T-helper 1 cell treated with Interleukin-12 subunit alpha and Interleukin-12 subunit beta and Interleukin-4 antibody, amounts not matched to agents 30 μg/mL and 1 μg/mL, for 36 hours (primary cell): ENCODE measurements at regions not wholly inside any gene's neighbourhood (a gene's known extent, or its start where the extent isn't known, plus 50 kb on each side); places are given as distances from the start of the nearest gene placed in this dataset.

ENCODE experiments used
- H3K27ac Mint-ChIP-seq: one replicate; pipeline ENCODE4 v1.8.0; 2021; ENCODE audit warnings: mild to moderate bottlenecking, mixed read lengths
- H3K27me3 Mint-ChIP-seq: one replicate; pipeline ENCODE4 v1.8.0; 2021; ENCODE audit warnings: low read depth, mixed read lengths
- H3K36me3 Mint-ChIP-seq: one replicate; pipeline ENCODE4 v1.8.0; 2021; ENCODE audit warnings: low read depth, mixed read lengths
- H3K4me1 Mint-ChIP-seq: one replicate; pipeline ENCODE4 v1.8.0; 2021; ENCODE audit warnings: low read depth, mixed read lengths
- H3K4me3 Mint-ChIP-seq: one replicate; pipeline ENCODE4 v1.8.0; 2021; ENCODE audit warnings: mild to moderate bottlenecking, moderate library complexity, mixed read lengths
- H3K9me3 Mint-ChIP-seq: one replicate; pipeline ENCODE4 v1.8.0; 2021; ENCODE audit warnings: mixed read lengths

- H3K27me3 Mint-ChIP-seq, result no peaks in the 10 kb centered on the region
- H3K4me1 Mint-ChIP-seq, result no peaks in the 10 kb centered on the region
- H3K4me3 Mint-ChIP-seq, result no peak overlapping the region
- no peak overlapping the region for H3K27ac Mint-ChIP-seq
- H3K36me3 Mint-ChIP-seq, result no peaks in the 10 kb centered on the region
- H3K9me3 Mint-ChIP-seq, result peaks cover 16% of the 10 kb centered on the region
These were observed 64.5 kb downstream of the TUSC1 start for GRCh38 chr9:25613709-25614108.

GRCh38 chr9:25603106-25603505 lies 75.1 kb downstream of the TUSC1 start:
- Mint-ChIP-seq H3K36me3 (no peaks in the 10 kb centered on the region), H3K9me3 (peaks cover 10% of the 10 kb centered on the region), H3K4me3 (no peak overlapping the region), H3K27ac (no peak overlapping the region), H3K27me3 (no peaks in the 10 kb centered on the region), H3K4me1 (no peaks in the 10 kb centered on the region)

GRCh38 chr9:25602400-25603044 lies 75.7 kb downstream of the TUSC1 start:
- Mint-ChIP-seq H3K9me3 (peaks cover 10% of the 10 kb centered on the region), H3K36me3 (no peaks in the 10 kb centered on the region), H3K4me1 (no peaks in the 10 kb centered on the region), H3K27ac (no peak overlapping the region), H3K27me3 (no peaks in the 10 kb centered on the region), H3K4me3 (no peak overlapping the region)

- H3K4me3 Mint-ChIP-seq, result no peak overlapping the region
- no peaks in the 10 kb centered on the region for H3K27me3 Mint-ChIP-seq
- no peaks in the 10 kb centered on the region for H3K36me3 Mint-ChIP-seq
- H3K4me1 Mint-ChIP-seq, result no peaks in the 10 kb centered on the region
- H3K9me3 Mint-ChIP-seq, result peaks cover 14% of the 10 kb centered on the region
- H3K27ac Mint-ChIP-seq, result no peak overlapping the region
These were observed 77.7 kb downstream of the TUSC1 start for GRCh38 chr9:25600501-25600900.

GRCh38 chr9:25584611-25585010 lies 93.6 kb downstream of the TUSC1 start:
- Mint-ChIP-seq H3K4me1 (no peaks in the 10 kb centered on the region), H3K9me3 (peaks cover 38% of the 10 kb centered on the region), H3K27me3 (no peaks in the 10 kb centered on the region), H3K36me3 (no peaks in the 10 kb centered on the region), H3K27ac (no peak overlapping the region), H3K4me3 (no peak overlapping the region)

- no peak overlapping the region for H3K4me3 Mint-ChIP-seq
- peaks cover 15% of the 10 kb centered on the region for H3K9me3 Mint-ChIP-seq
- no peaks in the 10 kb centered on the region for H3K36me3 Mint-ChIP-seq
- no peak overlapping the region for H3K27ac Mint-ChIP-seq
- H3K4me1 Mint-ChIP-seq, result no peaks in the 10 kb centered on the region
- no peaks in the 10 kb centered on the region for H3K27me3 Mint-ChIP-seq
These were observed 105.0 kb downstream of the TUSC1 start for GRCh38 chr9:25573281-25573680.

- no peak overlapping the region for H3K4me3 Mint-ChIP-seq
- no peaks in the 10 kb centered on the region for H3K36me3 Mint-ChIP-seq
- peaks cover 15% of the 10 kb centered on the region for H3K9me3 Mint-ChIP-seq
These were observed 106.8 kb downstream of the TUSC1 start for GRCh38 chr9:25571491-25571890.

GRCh38 chr9:25570802-25571201 lies 107.4 kb downstream of the TUSC1 start:
- Mint-ChIP-seq H3K4me1 (no peaks in the 10 kb centered on the region), H3K27me3 (no peaks in the 10 kb centered on the region), H3K4me3 (no peak overlapping the region), H3K9me3 (peaks cover 22% of the 10 kb centered on the region), H3K36me3 (no peaks in the 10 kb centered on the region), H3K27ac (no peak overlapping the region)

More at GRCh38 chr9:25571491-25571890, 106.8 kb downstream of the TUSC1 start:
- Mint-ChIP-seq H3K4me1 (no peaks in the 10 kb centered on the region), H3K27me3 (no peaks in the 10 kb centered on the region), H3K27ac (no peak overlapping the region)

GRCh38 chr9:25562101-25562500 lies 116.1 kb downstream of the TUSC1 start:
- H3K36me3 Mint-ChIP-seq, result no peaks in the 10 kb centered on the region
- no peak overlapping the region for H3K4me3 Mint-ChIP-seq
- H3K27me3 Mint-ChIP-seq, result no peaks in the 10 kb centered on the region
- H3K4me1 Mint-ChIP-seq, result no peaks in the 10 kb centered on the region
- H3K27ac Mint-ChIP-seq, result no peak overlapping the region
- H3K9me3 Mint-ChIP-seq, result peaks cover 20% of the 10 kb centered on the region

GRCh38 chr9:25557645-25558300 lies 120.5 kb downstream of the TUSC1 start:
- H3K27ac Mint-ChIP-seq, result no peak overlapping the region
- no peaks in the 10 kb centered on the region for H3K4me1 Mint-ChIP-seq
- no peaks in the 10 kb centered on the region for H3K27me3 Mint-ChIP-seq
- H3K4me3 Mint-ChIP-seq, result no peak overlapping the region
- peaks cover 8% of the 10 kb centered on the region for H3K9me3 Mint-ChIP-seq
- no peaks in the 10 kb centered on the region for H3K36me3 Mint-ChIP-seq

GRCh38 chr9:25556540-25556939 lies 121.7 kb downstream of the TUSC1 start:
- Mint-ChIP-seq H3K27ac (no peak overlapping the region), H3K4me3 (no peak overlapping the region), H3K9me3 (peaks cover 10% of the 10 kb centered on the region), H3K4me1 (no peaks in the 10 kb centered on the region), H3K36me3 (no peaks in the 10 kb centered on the region), H3K27me3 (no peaks in the 10 kb centered on the region)

GRCh38 chr9:25548847-25549246 lies 129.4 kb downstream of the TUSC1 start:
- Mint-ChIP-seq H3K27ac (no peak overlapping the region), H3K4me3 (no peak overlapping the region), H3K9me3 (peaks cover 35% of the 10 kb centered on the region), H3K4me1 (no peaks in the 10 kb centered on the region), H3K36me3 (no peaks in the 10 kb centered on the region), H3K27me3 (no peaks in the 10 kb centered on the region)

- Mint-ChIP-seq H3K9me3 (peaks cover 21% of the 10 kb centered on the region), H3K4me3 (no peak overlapping the region), H3K4me1 (no peaks in the 10 kb centered on the region), H3K27ac (no peak overlapping the region), H3K27me3 (no peaks in the 10 kb centered on the region), H3K36me3 (no peaks in the 10 kb centered on the region)
These were observed 134.4 kb downstream of the TUSC1 start for GRCh38 chr9:25543806-25544205.

- Mint-ChIP-seq H3K4me3 (no peak overlapping the region), H3K36me3 (no peaks in the 10 kb centered on the region), H3K9me3 (peaks cover 17% of the 10 kb centered on the region), H3K27ac (no peak overlapping the region), H3K27me3 (no peaks in the 10 kb centered on the region), H3K4me1 (no peaks in the 10 kb centered on the region)
These were observed 135.9 kb downstream of the TUSC1 start for GRCh38 chr9:25542319-25542718.

GRCh38 chr9:25537808-25538207 lies 140.4 kb downstream of the TUSC1 start:
- H3K27me3 Mint-ChIP-seq, result no peaks in the 10 kb centered on the region
- H3K27ac Mint-ChIP-seq, result no peak overlapping the region
- no peak overlapping the region for H3K4me3 Mint-ChIP-seq
- H3K36me3 Mint-ChIP-seq, result no peaks in the 10 kb centered on the region
- H3K4me1 Mint-ChIP-seq, result no peaks in the 10 kb centered on the region
- H3K9me3 Mint-ChIP-seq, result peaks cover 14% of the 10 kb centered on the region
